ENCODE measurements at regions not wholly inside any gene's neighbourhood (a gene's known extent, or its start where the extent isn't known, plus 50 kb on each side); places are given as distances from the start of the nearest gene placed in this dataset.

GRCh38 chr5:8784692-8785091 lies 761.2 kb downstream of the SEMA5A start:
- TF ChIP-seq EZH2 (IDR thresholded peaks at IDR 0.05; ENCODE audit: borderline replicate concordance, low read length) (no peak), CTCF (IDR thresholded peaks at IDR 0.05; ENCODE audit: low read length) (no peak)
- no peak overlapping the region for H3K4me2 ChIP-seq (ENCODE audit: low read length)
- no peaks in the 10 kb centered on the region for H3K36me3 ChIP-seq (ENCODE audit: insufficient read depth, low read length)
- no peaks in the 10 kb centered on the region for H3K27me3 ChIP-seq (ENCODE audit: insufficient read depth, low read length)
- H3K9me3 ChIP-seq (ENCODE audit: low read length) = no peaks in the 10 kb centered on the region
- no peaks in the 10 kb centered on the region for H3K4me1 ChIP-seq (ENCODE audit: insufficient read depth, low read length, severe bottlenecking)
- no peaks in the 10 kb centered on the region for H3K79me2 ChIP-seq (ENCODE audit: insufficient read depth, low read length)
- no peaks in the 10 kb centered on the region for H4K20me1 ChIP-seq (ENCODE audit: insufficient read depth, low read length)
- no peak overlapping the region for H3K9ac ChIP-seq (ENCODE audit: low read length)
- no peak overlapping the region for H3K4me3 ChIP-seq (ENCODE audit: low read depth, low read length, poor library complexity, severe bottlenecking)
- H2AFZ ChIP-seq (ENCODE audit: low read length) = no peak overlapping the region
- no peak overlapping the region for H3K27ac ChIP-seq (ENCODE audit: low read depth, low read length, poor library complexity, severe bottlenecking)
- H3K9me2 ChIP-seq (ENCODE audit: low read depth, low read length) = no peaks in the 10 kb centered on the region
- H3F3A ChIP-seq (ENCODE audit: insufficient read depth, low read length) = no peaks in the 10 kb centered on the region

- Histone ChIP-seq H3K9me2 (ENCODE audit: low read depth, low read length) (no peaks in the 10 kb centered on the region), H3K9me3 (ENCODE audit: low read length) (no peaks in the 10 kb centered on the region)
These were observed 757.6 kb downstream of the SEMA5A start for GRCh38 chr5:8788246-8788645.

GRCh38 chr5:8805653-8806052 lies 740.2 kb downstream of the SEMA5A start:
- Histone ChIP-seq H3F3A (ENCODE audit: insufficient read depth, low read length) (no peaks in the 10 kb centered on the region), H3K79me2 (ENCODE audit: insufficient read depth, low read length) (no peaks in the 10 kb centered on the region), H3K36me3 (ENCODE audit: insufficient read depth, low read length) (no peaks in the 10 kb centered on the region), H3K9ac (ENCODE audit: low read length) (no peak overlapping the region), H3K9me3 (ENCODE audit: low read length) (no peaks in the 10 kb centered on the region), H3K9me2 (ENCODE audit: low read depth, low read length) (no peaks in the 10 kb centered on the region), H3K4me3 (ENCODE audit: low read depth, low read length, poor library complexity, severe bottlenecking) (no peak overlapping the region), H4K20me1 (ENCODE audit: insufficient read depth, low read length) (no peaks in the 10 kb centered on the region), H2AFZ (ENCODE audit: low read length) (no peak overlapping the region), H3K4me1 (ENCODE audit: insufficient read depth, low read length, severe bottlenecking) (no peaks in the 10 kb centered on the region), H3K27me3 (ENCODE audit: insufficient read depth, low read length) (no peaks in the 10 kb centered on the region), H3K27ac (ENCODE audit: low read depth, low read length, poor library complexity, severe bottlenecking) (no peak overlapping the region), H3K4me2 (ENCODE audit: low read length) (no peak overlapping the region)
- TF ChIP-seq CTCF (IDR thresholded peaks at IDR 0.05; ENCODE audit: low read length) (no peak), EZH2 (IDR thresholded peaks at IDR 0.05; ENCODE audit: borderline replicate concordance, low read length) (no peak)

More at GRCh38 chr5:8788246-8788645, 757.6 kb downstream of the SEMA5A start:
- Histone ChIP-seq H3K79me2 (ENCODE audit: insufficient read depth, low read length) (no peaks in the 10 kb centered on the region), H3K9ac (ENCODE audit: low read length) (no peak overlapping the region), H3F3A (ENCODE audit: insufficient read depth, low read length) (no peaks in the 10 kb centered on the region), H3K36me3 (ENCODE audit: insufficient read depth, low read length) (no peaks in the 10 kb centered on the region), H3K4me3 (ENCODE audit: low read depth, low read length, poor library complexity, severe bottlenecking) (no peak overlapping the region), H3K4me2 (ENCODE audit: low read length) (no peak overlapping the region), H3K27me3 (ENCODE audit: insufficient read depth, low read length) (no peaks in the 10 kb centered on the region), H3K4me1 (ENCODE audit: insufficient read depth, low read length, severe bottlenecking) (no peaks in the 10 kb centered on the region), H2AFZ (ENCODE audit: low read length) (no peak overlapping the region), H3K27ac (ENCODE audit: low read depth, low read length, poor library complexity, severe bottlenecking) (no peak overlapping the region), H4K20me1 (ENCODE audit: insufficient read depth, low read length) (no peaks in the 10 kb centered on the region)
- TF ChIP-seq EZH2 (IDR thresholded peaks at IDR 0.05; ENCODE audit: borderline replicate concordance, low read length) (no peak), CTCF (IDR thresholded peaks at IDR 0.05; ENCODE audit: low read length) (no peak)

Data from OCI-LY1 (cell line).